ENCODE measurements at regions not wholly inside any gene's neighbourhood (a gene's known extent, or its start where the extent isn't known, plus 50 kb on each side); places are given as distances from the start of the nearest gene placed in this dataset.

GRCh38 chr12:12017135-12017581 is 53.6 kb upstream of the BCL2L14 start:
- no peak for DNase-seq

- peak; percentile 49 for DNase-seq
Observed at GRCh38 chr12:12017798-12018197, 52.9 kb upstream of the BCL2L14 start.

- DNase-seq: no peak
Observed at GRCh38 chr12:12018454-12018853, 52.3 kb upstream of the BCL2L14 start.

- peak; percentile 29 for DNase-seq
Observed at GRCh38 chr12:12019881-12020280, 50.9 kb upstream of the BCL2L14 start.

GRCh38 chr12:12020762-12021161 is 50.0 kb upstream of the BCL2L14 start:
- DNase-seq: no peak

Data from DMS53 (cell line).